ENCODE measurements at regions not wholly inside any gene's neighbourhood (a gene's known extent, or its start where the extent isn't known, plus 50 kb on each side); places are given as distances from the start of the nearest gene placed in this dataset.

DNA sequence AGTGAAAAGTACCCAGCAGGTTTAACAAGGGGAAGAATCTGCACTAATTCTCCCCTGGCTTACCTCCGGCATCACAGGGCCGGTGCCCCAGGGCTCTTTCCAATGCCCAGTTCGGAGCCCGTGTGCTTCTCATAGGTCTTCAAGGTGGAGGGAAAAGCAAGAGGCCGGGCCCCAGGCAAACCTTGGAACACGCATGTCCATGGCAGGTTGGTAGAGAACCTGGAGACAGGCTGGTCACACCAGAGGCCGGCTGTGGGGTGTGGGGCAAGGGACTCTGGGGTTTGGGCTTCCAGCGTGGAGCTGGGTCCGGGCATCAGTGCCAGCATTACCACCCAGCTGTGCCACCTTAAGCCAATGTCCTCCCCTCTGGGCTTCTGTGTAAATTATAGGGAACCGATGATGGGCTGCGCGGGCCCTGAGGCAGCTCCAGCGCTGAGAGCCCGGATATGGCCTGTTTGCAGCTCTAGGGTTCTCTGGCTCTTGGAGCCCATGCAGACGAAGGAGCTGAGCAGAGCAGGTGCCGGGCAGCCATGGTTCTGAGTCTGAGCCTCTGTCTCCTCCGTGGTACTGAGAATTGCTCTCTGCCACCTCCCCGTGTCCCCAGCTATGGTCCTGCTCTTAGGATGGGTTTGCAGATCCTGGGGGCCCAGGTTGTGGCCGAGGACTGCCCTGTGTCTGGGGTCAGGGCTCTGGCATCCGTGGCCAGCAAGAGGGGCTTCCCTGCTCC, 197.0 kb upstream of the C14orf180 start:
- TF ChIP-seq, protein P1, sequence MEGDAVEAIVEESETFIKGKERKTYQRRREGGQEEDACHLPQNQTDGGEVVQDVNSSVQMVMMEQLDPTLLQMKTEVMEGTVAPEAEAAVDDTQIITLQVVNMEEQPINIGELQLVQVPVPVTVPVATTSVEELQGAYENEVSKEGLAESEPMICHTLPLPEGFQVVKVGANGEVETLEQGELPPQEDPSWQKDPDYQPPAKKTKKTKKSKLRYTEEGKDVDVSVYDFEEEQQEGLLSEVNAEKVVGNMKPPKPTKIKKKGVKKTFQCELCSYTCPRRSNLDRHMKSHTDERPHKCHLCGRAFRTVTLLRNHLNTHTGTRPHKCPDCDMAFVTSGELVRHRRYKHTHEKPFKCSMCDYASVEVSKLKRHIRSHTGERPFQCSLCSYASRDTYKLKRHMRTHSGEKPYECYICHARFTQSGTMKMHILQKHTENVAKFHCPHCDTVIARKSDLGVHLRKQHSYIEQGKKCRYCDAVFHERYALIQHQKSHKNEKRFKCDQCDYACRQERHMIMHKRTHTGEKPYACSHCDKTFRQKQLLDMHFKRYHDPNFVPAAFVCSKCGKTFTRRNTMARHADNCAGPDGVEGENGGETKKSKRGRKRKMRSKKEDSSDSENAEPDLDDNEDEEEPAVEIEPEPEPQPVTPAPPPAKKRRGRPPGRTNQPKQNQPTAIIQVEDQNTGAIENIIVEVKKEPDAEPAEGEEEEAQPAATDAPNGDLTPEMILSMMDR (IDR thresholded peaks at IDR 0.05; ENCODE audit: extremely low read depth, low read depth, low read length) = no peak
- Histone ChIP-seq H3K79me2 (ENCODE audit: insufficient read depth, low read length) (no peaks in the 10 kb centered on the region), H3K4me2 (ENCODE audit: insufficient read depth, low read length) (no peak overlapping the region), H3K27me3 (ENCODE audit: insufficient read depth, low read length) (no peaks in the 10 kb centered on the region), H3K9me3 (ENCODE audit: low read depth, low read length) (no peaks in the 10 kb centered on the region), H4K20me1 (ENCODE audit: insufficient read depth, low read length) (no peaks in the 10 kb centered on the region), H3K4me1 (ENCODE audit: insufficient read depth, low read length) (no peaks in the 10 kb centered on the region), H3K36me3 (ENCODE audit: insufficient read depth, low read length) (no peaks in the 10 kb centered on the region), H3K27ac (ENCODE audit: low read depth, low read length) (no peak overlapping the region), H3K4me3 (ENCODE audit: insufficient read depth, low read length) (no peak overlapping the region), H2AFZ (ENCODE audit: low read length) (no peak overlapping the region)
- peak; percentile 64 for DNase-seq (ENCODE audit: insufficient read length, low spot score, missing footprints)

- Histone ChIP-seq H4K20me1 (ENCODE audit: insufficient read depth, low read length) (no peaks in the 10 kb centered on the region), H3K4me1 (ENCODE audit: insufficient read depth, low read length) (no peaks in the 10 kb centered on the region), H2AFZ (ENCODE audit: low read length) (no peak overlapping the region), H3K27ac (ENCODE audit: low read depth, low read length) (no peak overlapping the region), H3K79me2 (ENCODE audit: insufficient read depth, low read length) (no peaks in the 10 kb centered on the region), H3K4me3 (ENCODE audit: insufficient read depth, low read length) (no peak overlapping the region), H3K9me3 (ENCODE audit: low read depth, low read length) (no peaks in the 10 kb centered on the region), H3K4me2 (ENCODE audit: insufficient read depth, low read length) (no peak overlapping the region), H3K27me3 (ENCODE audit: insufficient read depth, low read length) (no peaks in the 10 kb centered on the region), H3K36me3 (ENCODE audit: insufficient read depth, low read length) (no peaks in the 10 kb centered on the region)
- TF ChIP-seq, protein P1 (IDR thresholded peaks at IDR 0.05; ENCODE audit: extremely low read depth, low read depth, low read length) = no peak
- peak; percentile 81 for DNase-seq (ENCODE audit: insufficient read length, low spot score, missing footprints)
Observed at GRCh38 chr14:104383088-104383995, 196.2 kb upstream of the C14orf180 start.

DNA sequence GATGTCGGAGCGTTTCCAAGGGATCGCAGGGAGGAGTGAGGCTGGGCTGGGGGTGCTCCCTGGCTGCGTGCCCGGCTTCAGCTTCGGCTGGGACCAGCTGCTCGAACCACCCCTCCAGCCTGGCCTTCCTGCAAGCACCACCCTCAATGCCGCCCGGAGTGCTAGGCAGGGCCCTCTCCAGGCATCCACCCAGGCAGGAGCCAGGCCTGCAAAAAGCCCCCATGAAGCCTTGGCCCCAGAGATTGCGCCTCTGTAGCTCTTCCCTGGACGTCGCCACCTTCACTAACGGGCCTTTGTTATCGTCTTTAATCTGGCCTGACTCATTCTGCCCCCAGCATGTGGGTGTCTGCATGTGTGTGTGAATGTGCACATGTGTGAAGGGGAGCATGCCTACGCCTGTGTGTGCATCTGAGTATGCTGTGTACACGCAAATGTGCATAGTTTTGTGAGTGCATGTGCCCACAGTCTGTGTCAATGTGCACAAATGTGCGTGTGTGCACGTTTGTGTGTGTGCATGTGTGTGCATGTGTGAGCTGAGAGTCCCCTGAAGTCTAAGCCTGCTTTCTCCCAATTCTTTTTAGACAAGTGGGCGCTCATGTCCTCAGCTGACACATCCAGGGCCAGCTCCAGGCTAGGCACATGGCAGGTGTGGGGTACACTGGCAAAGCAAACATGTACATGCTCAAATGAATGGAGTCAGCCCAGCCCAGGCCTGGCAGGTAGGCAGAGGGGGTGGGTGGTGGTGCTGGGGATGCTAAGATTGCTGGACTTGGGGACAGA, 195.4 kb upstream of the C14orf180 start:
- H3K79me2 ChIP-seq (ENCODE audit: insufficient read depth, low read length) = no peaks in the 10 kb centered on the region
- no peak overlapping the region for H3K4me3 ChIP-seq (ENCODE audit: insufficient read depth, low read length)
- H3K9me3 ChIP-seq (ENCODE audit: low read depth, low read length) = no peaks in the 10 kb centered on the region
- H3K36me3 ChIP-seq (ENCODE audit: insufficient read depth, low read length) = no peaks in the 10 kb centered on the region
- no peak overlapping the region for H3K27ac ChIP-seq (ENCODE audit: low read depth, low read length)
- no peaks in the 10 kb centered on the region for H3K4me1 ChIP-seq (ENCODE audit: insufficient read depth, low read length)
- no peak overlapping the region for H3K4me2 ChIP-seq (ENCODE audit: insufficient read depth, low read length)
- peak; percentile 59 for DNase-seq (ENCODE audit: insufficient read length, low spot score, missing footprints)
- H2AFZ ChIP-seq (ENCODE audit: low read length) = no peak overlapping the region
- no peaks in the 10 kb centered on the region for H3K27me3 ChIP-seq (ENCODE audit: insufficient read depth, low read length)
- TF ChIP-seq, protein P1 (IDR thresholded peaks at IDR 0.05; ENCODE audit: extremely low read depth, low read depth, low read length) = no peak
- no peaks in the 10 kb centered on the region for H4K20me1 ChIP-seq (ENCODE audit: insufficient read depth, low read length)
